DMS 273 (cell line): ENCODE measurements at regions not wholly inside any gene's neighbourhood (a gene's known extent, or its start where the extent isn't known, plus 50 kb on each side); places are given as distances from the start of the nearest gene placed in this dataset.

Experiments used
- DNase-seq: peaks from one replicate; lab custom pipeline; 2025; ENCODE audit not compliant: unreplicated experiment; lab: John Stamatoyannopoulos, UW

GRCh38 chr1:70874818-70875217 is 172.8 kb downstream of the PTGER3 start:
- DNase-seq = no peak

GRCh38 chr1:70877343-70877742 is 170.3 kb downstream of the PTGER3 start:
- DNase-seq = no peak

- DNase-seq = peak; percentile 7
Measured at GRCh38 chr1:70887936-70888335, 159.7 kb downstream of the PTGER3 start.

GRCh38 chr1:70888722-70889121 is 158.9 kb downstream of the PTGER3 start:
- DNase-seq = no peak

GRCh38 chr1:70890408-70890807 is 157.2 kb downstream of the PTGER3 start:
- no peak for DNase-seq

GRCh38 chr1:70891051-70891843 is 156.4 kb downstream of the PTGER3 start:
- no peak for DNase-seq

- no peak for DNase-seq
Measured at GRCh38 chr1:70892140-70892539, 155.5 kb downstream of the PTGER3 start.

GRCh38 chr1:70892930-70893329 is 154.7 kb downstream of the PTGER3 start:
- no peak for DNase-seq

GRCh38 chr1:70893381-70893780 is 154.2 kb downstream of the PTGER3 start:
- no peak for DNase-seq

- no peak for DNase-seq
Measured at GRCh38 chr1:70895531-70895930, 152.1 kb downstream of the PTGER3 start.

GRCh38 chr1:70896224-70896623 is 151.4 kb downstream of the PTGER3 start:
- peak; percentile 14 for DNase-seq

- DNase-seq = no peak
Measured at GRCh38 chr1:70897273-70897672, 150.3 kb downstream of the PTGER3 start.

GRCh38 chr1:70899735-70900134 is 147.9 kb downstream of the PTGER3 start:
- no peak for DNase-seq

- DNase-seq = no peak
Measured at GRCh38 chr1:70902211-70902610, 145.4 kb downstream of the PTGER3 start.

GRCh38 chr1:70906800-70907199 is 140.8 kb downstream of the PTGER3 start:
- no peak for DNase-seq

- no peak for DNase-seq
Measured at GRCh38 chr1:70907563-70908310, 139.9 kb downstream of the PTGER3 start.

GRCh38 chr1:70909262-70909822 is 138.3 kb downstream of the PTGER3 start:
- DNase-seq = no peak

- DNase-seq = no peak
Measured at GRCh38 chr1:70910013-70910412, 137.6 kb downstream of the PTGER3 start.

GRCh38 chr1:70911861-70912260 is 135.8 kb downstream of the PTGER3 start:
- no peak for DNase-seq

- DNase-seq = no peak
Measured at GRCh38 chr1:70914224-70914623, 133.4 kb downstream of the PTGER3 start.

GRCh38 chr1:70915258-70916033 is 132.2 kb downstream of the PTGER3 start:
- no peak for DNase-seq
